Ecto neural progenitor cell (in vitro differentiated cells): ENCODE measurements at regions not wholly inside any gene's neighbourhood (a gene's known extent, or its start where the extent isn't known, plus 50 kb on each side); places are given as distances from the start of the nearest gene placed in this dataset.

Experiments used
- DNase-seq: peaks from one replicate; pipeline ENCODE4 v3.0.0-alpha.2; 2018; ENCODE audit warnings: low spot score

GRCh38 chr5:44868541-44868940 lies 59.8 kb downstream of the MRPS30 start:
- no peak for DNase-seq

GRCh38 chr5:44869928-44870327 lies 61.2 kb downstream of the MRPS30 start:
- no peak for DNase-seq

GRCh38 chr5:44870430-44870829 lies 61.7 kb downstream of the MRPS30 start:
- DNase-seq, result no peak

GRCh38 chr5:44871401-44871800 lies 62.7 kb downstream of the MRPS30 start:
- no peak for DNase-seq

GRCh38 chr5:44875661-44876605 lies 67.2 kb downstream of the MRPS30 start:
- DNase-seq, result no peak

GRCh38 chr5:44881266-44881665 lies 72.5 kb downstream of the MRPS30 start:
- DNase-seq, result no peak

- no peak for DNase-seq
Measured at GRCh38 chr5:44884036-44884435, 75.3 kb downstream of the MRPS30 start.

- DNase-seq, result no peak
Measured at GRCh38 chr5:44885903-44886302, 77.2 kb downstream of the MRPS30 start.

- DNase-seq, result no peak
Measured at GRCh38 chr5:44887722-44888121, 79.0 kb downstream of the MRPS30 start.

- no peak for DNase-seq
Measured at GRCh38 chr5:44888435-44888834, 79.7 kb downstream of the MRPS30 start.

GRCh38 chr5:44891116-44891515 lies 82.4 kb downstream of the MRPS30 start:
- DNase-seq, result no peak

- DNase-seq, result no peak
Measured at GRCh38 chr5:44900273-44900954, 91.7 kb downstream of the MRPS30 start.

GRCh38 chr5:44907396-44907795 lies 98.6 kb downstream of the MRPS30 start:
- DNase-seq, result no peak

- DNase-seq, result no peak
Measured at GRCh38 chr5:44909004-44909403, 100.3 kb downstream of the MRPS30 start.

- DNase-seq, result no peak
Measured at GRCh38 chr5:44911501-44911900, 102.8 kb downstream of the MRPS30 start.

GRCh38 chr5:44914221-44914620 lies 105.5 kb downstream of the MRPS30 start:
- DNase-seq, result no peak

- no peak for DNase-seq
Measured at GRCh38 chr5:44919560-44919959, 110.8 kb downstream of the MRPS30 start.

- DNase-seq, result no peak
Measured at GRCh38 chr5:44927115-44927733, 118.5 kb downstream of the MRPS30 start.

- no peak for DNase-seq
Measured at GRCh38 chr5:44932922-44933585, 124.3 kb downstream of the MRPS30 start.

- no peak for DNase-seq
Measured at GRCh38 chr5:44933686-44934085, 124.9 kb downstream of the MRPS30 start.

GRCh38 chr5:44935262-44935661 lies 126.5 kb downstream of the MRPS30 start:
- DNase-seq, result no peak

- no peak for DNase-seq
Measured at GRCh38 chr5:44935871-44936270, 127.1 kb downstream of the MRPS30 start.
